ENCODE measurements at regions not wholly inside any gene's neighbourhood (a gene's known extent, or its start where the extent isn't known, plus 50 kb on each side); places are given as distances from the start of the nearest gene placed in this dataset.
"Not testable (repeated sequence)": the region's sequence is repeated elsewhere in the genome, so short reads cannot be mapped to it uniquely, and the experiment has no call there.

DNA sequence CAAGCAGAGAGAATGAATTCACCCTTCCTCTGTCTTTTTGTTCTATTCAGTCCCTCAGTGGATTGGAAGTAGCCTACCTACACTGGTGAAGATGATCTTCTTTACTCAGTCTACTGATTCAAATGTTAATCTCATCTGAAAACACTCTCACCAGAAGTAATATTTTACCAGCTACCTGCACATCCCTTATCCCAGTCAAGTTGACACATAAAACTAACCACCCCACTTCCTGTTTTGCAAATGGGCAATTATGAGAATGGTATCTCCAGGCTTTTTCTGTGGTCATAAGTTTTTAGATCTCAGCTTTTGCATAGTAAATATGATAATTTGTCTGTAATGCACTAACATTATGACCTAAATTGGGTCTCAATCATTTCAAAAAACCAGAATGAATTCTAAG is 228.8 kb upstream of the ECI2 start:
- Mint-ChIP-seq H3K9me3 (no peaks in the 10 kb centered on the region), H3K27me3 (peaks cover 3% of the 10 kb centered on the region), H3K4me3 (no peak overlapping the region), H3K36me3 (no peaks in the 10 kb centered on the region), H3K27ac (no peak overlapping the region), H3K4me1 (peaks cover 4 to 6% (median 5%) of the 10 kb centered on the region in 3 donors)

DNA sequence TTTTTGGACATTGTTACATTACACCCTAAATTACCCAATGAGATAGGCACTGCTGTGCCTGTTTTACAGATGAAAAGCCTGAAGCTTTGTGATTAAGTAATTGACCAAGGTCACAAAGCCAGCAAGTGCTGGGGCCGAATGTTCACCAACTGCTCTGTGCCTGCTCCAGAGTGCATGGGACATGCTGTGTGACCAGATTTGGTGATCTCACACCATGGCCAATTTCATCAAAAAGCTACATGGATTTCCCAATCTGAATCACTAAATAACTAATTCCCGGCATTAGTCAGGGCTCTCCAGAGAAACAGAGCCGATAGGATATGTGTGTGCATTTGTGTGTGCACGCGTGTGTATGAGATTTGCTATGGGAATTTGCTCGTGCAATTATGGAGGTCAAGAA is 228.3 kb upstream of the ECI2 start:
- H3K27me3 Mint-ChIP-seq = peaks cover 3% of the 10 kb centered on the region

DNA sequence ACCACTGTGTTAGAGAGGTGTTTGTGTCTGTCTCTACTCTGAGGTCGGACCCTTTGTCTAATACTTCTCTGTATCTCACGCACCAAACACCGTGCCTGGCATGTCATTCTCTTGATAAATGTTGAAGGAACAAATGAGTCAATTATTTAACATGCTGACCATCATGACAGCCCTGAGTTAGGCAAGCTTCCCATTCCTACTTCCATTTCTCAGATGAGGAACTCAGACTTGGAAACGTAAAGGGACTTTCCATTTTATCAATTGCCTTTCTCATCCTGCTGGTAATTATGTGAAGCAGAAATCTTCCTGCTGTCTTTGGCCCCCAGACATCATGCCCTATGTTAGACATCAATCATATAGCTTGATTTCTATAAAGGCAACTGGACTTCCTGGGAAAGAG is 227.0 kb upstream of the ECI2 start:
- H3K4me1 Mint-ChIP-seq = peaks cover 4 to 6% (median 5%) of the 10 kb centered on the region in 3 donors
- H3K9me3 Mint-ChIP-seq = peaks cover 0 to 2% (median 0%) of the 10 kb centered on the region in 3 donors
- H3K36me3 Mint-ChIP-seq = peaks cover 1% of the 10 kb centered on the region
- H3K27me3 Mint-ChIP-seq = peaks cover 3% of the 10 kb centered on the region
- no peak overlapping the region for H3K4me3 Mint-ChIP-seq
- no peak overlapping the region for H3K27ac Mint-ChIP-seq

More for the DNA sequence above, 228.3 kb upstream of the ECI2 start:
- peaks cover 4 to 6% (median 5%) of the 10 kb centered on the region in 3 donors for H3K4me1 Mint-ChIP-seq
- no peak overlapping the region for H3K27ac Mint-ChIP-seq
- no peaks in the 10 kb centered on the region for H3K9me3 Mint-ChIP-seq
- no peak overlapping the region for H3K4me3 Mint-ChIP-seq
- H3K36me3 Mint-ChIP-seq = no peaks in the 10 kb centered on the region

DNA sequence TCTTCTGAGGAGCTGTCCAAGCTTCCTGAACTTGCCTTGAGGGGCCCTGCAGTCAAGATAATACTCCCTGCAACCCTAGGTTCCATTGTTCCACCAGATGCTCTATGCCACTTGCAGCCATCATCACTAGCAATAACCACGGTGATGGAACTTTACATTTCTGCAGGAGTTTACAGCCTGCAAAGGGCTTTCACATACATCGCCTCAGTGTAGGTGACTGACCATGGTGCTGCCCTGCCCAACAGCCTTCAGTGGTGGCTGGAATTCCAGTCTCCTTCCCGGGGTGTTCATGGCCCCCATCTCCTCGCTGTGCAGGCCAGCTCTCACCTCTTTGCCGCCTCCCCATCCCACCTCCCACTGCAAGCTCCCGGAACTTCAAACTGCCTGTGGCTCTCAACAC is 225.5 kb upstream of the ECI2 start:
- Mint-ChIP-seq H3K4me3 (no peak overlapping the region), H3K9me3 (peaks cover 0 to 4% (median 2%) of the 10 kb centered on the region in 3 donors), H3K27ac (no peak overlapping the region), H3K27me3 (peaks cover 3% of the 10 kb centered on the region), H3K4me1 (peaks cover 4 to 6% (median 5%) of the 10 kb centered on the region in 3 donors), H3K36me3 (peaks cover 1% of the 10 kb centered on the region)

DNA sequence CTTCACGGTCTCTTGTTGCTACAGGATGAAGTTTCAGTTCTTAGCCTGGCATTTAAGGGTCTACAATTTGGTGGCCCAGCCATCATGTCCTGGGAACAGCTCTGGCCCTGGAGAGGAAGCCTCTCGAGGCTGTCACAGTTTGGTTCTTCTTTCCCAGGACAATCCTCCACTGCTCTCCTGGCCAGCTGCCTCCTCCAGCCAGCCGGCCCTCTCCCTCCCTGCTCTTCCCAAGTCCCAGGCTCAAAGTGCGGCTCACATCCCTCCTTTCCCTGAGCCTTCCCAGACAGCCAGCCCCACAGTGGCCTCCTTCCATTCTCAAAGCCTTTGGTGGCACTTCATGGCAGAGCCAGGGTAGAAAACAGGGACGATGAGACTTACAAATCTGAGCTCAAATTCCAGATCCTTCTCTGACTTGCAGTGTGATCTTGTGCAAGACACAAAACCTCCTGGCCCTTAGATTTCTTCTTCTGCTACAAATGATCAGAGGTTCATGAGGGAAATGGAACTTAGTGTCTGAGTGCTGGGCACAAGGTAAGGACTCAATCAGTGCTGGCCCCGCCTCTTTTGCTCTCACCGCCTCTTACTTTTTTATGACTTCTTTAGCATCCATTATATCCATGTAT is 223.8 kb upstream of the ECI2 start:
- H3K4me1 Mint-ChIP-seq = peaks cover 1 to 5% (median 2%) of the 10 kb centered on the region in 3 donors
- peaks cover 1% of the 10 kb centered on the region for H3K36me3 Mint-ChIP-seq
- H3K27me3 Mint-ChIP-seq = peaks cover 3% of the 10 kb centered on the region
- H3K4me3 Mint-ChIP-seq = no peak overlapping the region
- H3K9me3 Mint-ChIP-seq = peaks cover 0 to 4% (median 2%) of the 10 kb centered on the region in 3 donors
- no peak overlapping the region for H3K27ac Mint-ChIP-seq

DNA sequence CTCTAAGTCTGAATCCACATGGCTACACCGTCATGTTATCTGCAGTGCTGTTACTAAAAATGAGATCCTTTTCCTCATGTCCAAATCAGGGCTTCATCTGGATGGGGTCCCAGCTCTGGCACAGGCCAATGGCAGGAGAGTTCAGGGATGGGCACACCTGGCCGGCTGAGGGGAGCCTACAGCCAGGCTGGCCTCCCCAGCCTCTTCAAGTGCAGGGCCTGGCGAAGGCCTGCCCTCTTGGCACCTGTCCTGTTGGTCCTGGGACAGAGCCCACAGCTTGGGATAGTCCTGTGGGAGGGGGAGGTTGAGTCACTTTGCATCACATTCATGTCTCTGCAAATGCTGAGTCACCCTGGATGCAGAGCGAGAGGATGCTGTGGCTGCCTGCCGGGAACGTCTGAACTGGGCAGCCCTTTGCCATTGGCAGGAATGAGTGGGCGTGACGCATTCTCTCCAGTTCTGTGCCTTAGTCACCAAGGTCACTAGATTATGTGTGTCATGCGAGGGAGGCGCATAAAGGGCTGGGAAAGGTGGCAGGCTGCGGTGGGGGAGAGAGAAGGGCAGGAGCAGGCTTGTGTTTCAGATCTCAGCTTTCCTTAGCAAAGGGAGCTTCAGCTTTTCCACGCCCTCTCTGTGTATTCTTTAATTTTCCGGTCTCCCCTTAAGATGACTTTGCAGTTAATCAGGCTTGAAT is 223.2 kb upstream of the ECI2 start:
- Mint-ChIP-seq H3K9me3 (peaks cover 0 to 4% (median 2%) of the 10 kb centered on the region in 3 donors), H3K27ac (no peak overlapping the region), H3K27me3 (peaks cover 5% of the 10 kb centered on the region), H3K4me3 (no peak overlapping the region), H3K36me3 (peaks cover 1% of the 10 kb centered on the region), H3K4me1 (peaks cover 0 to 3% (median 0%) of the 10 kb centered on the region in 3 donors)

DNA sequence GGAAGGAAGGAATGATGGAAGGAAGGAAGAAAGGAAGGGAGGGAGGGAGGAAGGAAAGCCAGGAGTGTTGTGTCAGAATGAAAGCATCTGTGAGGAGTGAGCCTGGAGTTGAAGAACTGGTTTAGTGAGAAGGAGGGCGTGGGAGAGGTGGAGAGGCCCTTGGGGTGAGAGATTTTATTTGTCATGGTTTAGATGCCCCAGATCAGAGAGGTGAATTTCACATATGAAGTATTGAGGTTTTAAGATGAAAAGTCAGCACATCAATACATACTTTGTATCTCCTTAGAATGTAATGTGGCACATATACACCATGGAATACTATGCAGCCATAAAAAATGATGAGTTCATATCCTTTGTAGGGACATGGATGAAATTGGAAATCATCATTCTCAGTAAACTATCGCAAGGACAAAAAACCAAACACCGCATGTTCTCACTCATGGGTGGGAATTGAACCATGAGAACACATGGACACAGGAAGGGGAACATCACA is 222.3 kb upstream of the ECI2 start:
- not testable (repeated sequence) for H3K4me3 Mint-ChIP-seq, H3K27ac Mint-ChIP-seq, H3K27me3 Mint-ChIP-seq, H3K4me1 Mint-ChIP-seq, H3K9me3 Mint-ChIP-seq, H3K36me3 Mint-ChIP-seq

DNA sequence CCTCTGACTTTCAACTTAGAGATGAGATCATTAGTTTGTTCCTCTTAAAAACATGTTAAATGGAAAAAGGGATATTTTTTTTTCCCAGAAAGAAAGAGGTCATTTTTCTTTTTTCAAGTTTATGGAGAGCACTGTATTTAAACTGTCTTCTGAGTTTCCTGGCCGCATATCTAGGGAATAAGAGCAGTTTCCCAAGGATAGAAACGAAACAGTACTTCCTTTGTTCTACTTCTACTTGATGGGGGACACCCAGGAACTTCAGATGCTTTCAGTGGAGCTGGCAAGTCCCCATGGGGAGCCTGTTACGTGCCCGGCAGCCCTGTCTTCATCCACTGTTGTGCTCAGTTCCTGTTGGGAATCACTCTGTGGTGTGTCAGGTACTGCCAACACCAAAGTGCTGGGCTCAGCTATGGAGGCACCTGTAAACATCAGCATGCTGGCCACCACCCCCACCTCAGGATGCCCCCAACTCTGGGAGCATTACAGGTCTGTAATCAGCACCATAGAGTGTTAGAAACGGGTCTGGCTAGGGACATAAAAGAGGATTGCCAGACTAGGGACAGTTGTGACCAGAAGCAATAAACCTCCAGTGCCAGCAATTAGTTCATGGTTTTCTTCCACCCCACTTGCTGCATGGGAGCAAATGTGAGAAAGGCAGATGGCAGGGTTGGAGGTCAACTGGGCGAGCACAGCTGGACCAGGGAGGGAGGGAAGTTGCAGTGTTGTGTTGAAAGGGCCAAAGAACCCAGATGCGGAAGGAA is 221.7 kb upstream of the ECI2 start:
- Mint-ChIP-seq H3K4me3 (no peak overlapping the region), H3K27ac (no peak overlapping the region), H3K4me1 (peaks cover 0 to 3% (median 0%) of the 10 kb centered on the region in 3 donors), H3K36me3 (peaks cover 1% of the 10 kb centered on the region), H3K9me3 (peaks cover 0 to 4% (median 2%) of the 10 kb centered on the region in 3 donors), H3K27me3 (peaks cover 11% of the 10 kb centered on the region)

DNA sequence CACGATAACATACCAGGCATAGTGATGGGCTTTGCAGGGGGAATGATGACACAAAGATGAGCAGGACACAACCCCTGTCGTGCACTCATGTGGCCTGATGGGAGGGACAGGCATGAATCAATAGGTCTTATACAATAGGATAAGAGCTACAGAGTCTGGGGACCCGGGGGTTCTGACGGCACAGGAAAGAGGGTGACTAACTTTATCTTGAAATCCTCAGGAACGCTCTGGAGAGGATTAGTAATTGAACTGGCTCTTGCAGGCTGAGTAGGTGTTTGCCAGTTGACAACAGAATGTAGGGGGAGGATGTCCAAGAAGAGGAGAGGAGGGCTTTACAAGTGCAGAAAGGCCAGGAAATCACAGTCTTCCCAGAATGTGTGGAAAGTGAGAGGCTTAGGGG is 219.9 kb upstream of the ECI2 start:
- Mint-ChIP-seq H3K36me3 (peaks cover 1% of the 10 kb centered on the region), H3K27ac (no peak overlapping the region), H3K4me3 (no peak overlapping the region), H3K27me3 (peaks cover 20% of the 10 kb centered on the region), H3K9me3 (peaks cover 0 to 4% (median 2%) of the 10 kb centered on the region in 3 donors), H3K4me1 (no peaks in the 10 kb centered on the region)

DNA sequence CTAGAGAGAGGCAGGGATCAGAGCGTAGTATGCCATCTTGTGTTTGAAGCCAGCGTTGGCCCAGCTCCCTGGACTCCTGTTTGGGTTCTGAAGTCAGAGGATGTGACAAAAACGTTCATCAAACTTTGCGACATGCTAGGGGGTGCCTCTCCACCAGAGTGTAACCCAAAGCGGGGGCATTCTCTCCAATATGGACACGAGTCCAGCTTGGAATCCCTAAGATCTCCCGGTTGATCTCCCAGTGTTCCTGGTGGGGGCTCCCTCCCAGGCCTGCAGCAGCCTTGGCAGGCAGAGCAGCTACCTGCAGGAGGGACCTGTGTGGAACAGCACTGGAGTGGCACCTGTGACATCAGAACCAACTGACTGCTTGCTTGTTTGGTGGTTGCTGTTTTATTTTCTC is 218.8 kb upstream of the ECI2 start:
- Mint-ChIP-seq H3K4me3 (no peak overlapping the region), H3K27ac (no peak overlapping the region), H3K4me1 (no peaks in the 10 kb centered on the region), H3K27me3 (peaks cover 21% of the 10 kb centered on the region), H3K36me3 (peaks cover 1% of the 10 kb centered on the region), H3K9me3 (peaks cover 0 to 4% (median 2%) of the 10 kb centered on the region in 3 donors)

DNA sequence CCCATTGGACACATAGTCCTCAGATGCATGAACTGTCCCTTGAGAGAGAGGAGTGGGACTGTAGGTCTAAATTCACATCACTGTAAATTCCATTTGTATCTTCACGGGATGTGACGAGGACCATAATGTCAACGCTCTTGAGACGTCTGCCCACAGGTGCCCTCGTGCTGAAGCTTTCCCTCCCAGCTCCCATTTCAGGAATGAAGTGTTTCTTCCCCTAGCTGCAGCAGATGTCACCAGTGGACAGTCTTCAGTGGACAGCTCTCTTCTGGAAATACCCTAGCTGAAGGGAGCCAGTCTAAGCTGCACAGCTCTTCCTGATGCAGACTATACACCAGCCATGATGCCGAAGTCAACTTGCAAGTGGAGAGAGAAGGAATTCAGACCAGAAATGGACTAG is 217.4 kb upstream of the ECI2 start:
- Mint-ChIP-seq H3K4me3 (no peak overlapping the region), H3K27ac (no peak overlapping the region), H3K9me3 (peaks cover 0 to 4% (median 2%) of the 10 kb centered on the region in 3 donors), H3K4me1 (peaks cover 4 to 7% (median 5%) of the 10 kb centered on the region in 3 donors), H3K36me3 (peaks cover 1% of the 10 kb centered on the region), H3K27me3 (peaks cover 21% of the 10 kb centered on the region)

DNA sequence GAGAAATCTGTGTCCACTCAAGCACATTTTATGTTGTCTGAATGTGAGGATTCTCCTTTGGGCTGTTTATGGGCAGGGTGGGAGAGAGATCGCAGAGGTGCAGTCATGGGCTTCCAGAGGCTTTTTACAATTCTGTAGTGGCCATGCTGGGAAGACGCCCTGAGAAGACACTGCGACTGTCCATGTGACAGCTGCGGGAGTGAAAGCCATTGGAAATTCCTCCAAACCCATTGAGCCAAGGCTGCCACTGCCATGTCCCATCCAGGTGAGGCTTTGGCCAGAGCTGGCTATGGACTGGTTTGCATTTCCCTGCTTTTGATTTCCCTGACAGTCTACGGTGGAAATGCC is 216.9 kb upstream of the ECI2 start:
- H3K36me3 Mint-ChIP-seq = no peaks in the 10 kb centered on the region
- H3K27me3 Mint-ChIP-seq = peaks cover 21% of the 10 kb centered on the region
- no peak overlapping the region for H3K27ac Mint-ChIP-seq
- peaks cover 0 to 2% (median under 1%) of the 10 kb centered on the region in 3 donors for H3K9me3 Mint-ChIP-seq
- H3K4me3 Mint-ChIP-seq = no peak overlapping the region
- peaks cover 5 to 7% (median 6%) of the 10 kb centered on the region in 3 donors for H3K4me1 Mint-ChIP-seq

DNA sequence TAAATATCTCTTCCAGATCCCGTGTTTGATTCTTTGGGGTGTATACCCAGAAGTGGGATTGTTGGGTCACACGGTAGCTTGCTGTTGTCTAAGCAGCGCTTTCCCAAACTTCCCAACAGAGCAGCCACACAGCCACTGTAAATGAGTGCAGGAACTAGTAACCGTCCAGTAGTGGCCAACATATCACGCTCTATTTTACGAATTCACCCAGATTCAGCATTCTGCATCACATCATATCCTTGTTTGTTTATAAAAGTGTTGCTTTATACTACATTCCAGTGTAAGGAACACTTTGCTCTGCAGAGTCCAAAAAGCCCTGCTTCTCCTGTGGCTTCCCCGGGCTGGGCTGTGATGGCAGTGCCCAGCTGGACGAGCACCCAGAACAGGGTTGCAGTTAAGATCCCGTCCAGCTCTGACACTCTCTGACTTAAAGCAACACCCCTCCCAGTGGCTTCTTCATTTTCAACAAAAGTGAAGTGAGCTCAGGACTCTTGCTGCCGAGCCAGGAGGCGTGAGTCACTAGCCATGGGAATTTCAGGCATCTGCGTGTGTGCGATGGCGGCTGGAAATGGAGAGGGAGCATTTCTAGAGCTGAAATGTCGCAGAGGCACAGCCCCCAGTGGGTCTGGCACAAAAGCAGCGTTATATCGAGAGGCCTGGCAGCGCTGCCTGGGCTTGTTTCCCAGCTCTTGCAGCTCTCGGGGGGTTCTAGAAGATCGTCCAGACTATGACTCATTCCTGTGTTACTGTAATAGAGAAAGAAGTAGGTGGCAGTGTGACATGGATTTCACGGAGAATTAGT is 216.3 kb upstream of the ECI2 start:
- H3K27me3 Mint-ChIP-seq = peaks cover 21% of the 10 kb centered on the region
- no peak overlapping the region for H3K4me3 Mint-ChIP-seq
- no peaks in the 10 kb centered on the region for H3K36me3 Mint-ChIP-seq
- peaks cover 0 to 2% (median 0%) of the 10 kb centered on the region in 3 donors for H3K9me3 Mint-ChIP-seq
- peaks cover 5 to 7% (median 6%) of the 10 kb centered on the region in 3 donors for H3K4me1 Mint-ChIP-seq
- H3K27ac Mint-ChIP-seq = peak overlapping the region in 1 of 3 donors; percentile 85

DNA sequence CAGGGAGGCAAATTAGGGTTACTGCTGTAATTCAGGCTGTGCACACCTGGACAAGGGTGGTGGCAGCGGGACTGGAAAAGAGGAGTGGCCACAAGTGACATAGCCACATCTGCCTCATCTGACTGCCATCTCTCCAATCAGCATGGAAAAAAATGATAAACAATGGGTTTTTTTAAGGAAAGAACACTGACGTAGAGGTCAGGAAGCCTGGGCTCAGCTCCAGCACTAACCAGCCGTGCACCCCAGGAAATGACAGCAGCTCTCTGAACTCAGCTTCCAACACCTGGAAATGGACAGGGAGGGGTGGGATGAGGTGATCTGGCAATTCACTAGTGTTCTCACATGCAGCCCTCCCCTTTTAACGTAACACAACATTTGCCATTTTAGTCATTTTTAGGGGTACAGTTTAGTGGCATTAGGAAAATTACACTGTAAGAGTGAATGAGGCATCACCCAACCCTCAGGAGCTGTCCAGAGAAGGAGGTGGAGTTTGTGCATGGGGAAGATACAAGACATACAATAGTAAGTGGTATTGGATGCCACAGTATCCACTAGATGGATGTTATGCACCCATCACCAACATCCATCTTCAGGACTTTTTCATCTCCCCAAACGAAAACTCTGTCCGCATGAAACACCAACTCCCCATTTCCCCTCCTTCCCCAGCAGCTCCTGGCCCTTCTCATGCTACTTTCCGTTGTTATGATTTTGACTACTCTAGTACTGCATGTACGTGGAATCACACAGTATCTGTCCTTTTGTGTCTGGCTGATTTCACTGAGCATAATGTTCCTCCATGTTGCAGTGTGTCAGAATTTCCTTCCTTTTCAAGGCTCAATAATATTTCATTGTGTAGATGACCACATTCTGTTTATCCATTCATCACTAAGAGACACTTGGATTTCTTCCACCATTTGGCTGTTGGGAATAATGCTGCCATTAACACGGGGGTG is 215.5 kb upstream of the ECI2 start:
- H3K4me3 Mint-ChIP-seq = no peak overlapping the region
- peak overlapping the region in 1 of 3 donors; percentile 85 for H3K27ac Mint-ChIP-seq
- H3K27me3 Mint-ChIP-seq = peaks cover 21% of the 10 kb centered on the region
- no peaks in the 10 kb centered on the region for H3K9me3 Mint-ChIP-seq
- peaks cover 5 to 7% (median 6%) of the 10 kb centered on the region in 3 donors for H3K4me1 Mint-ChIP-seq
- H3K36me3 Mint-ChIP-seq = no peaks in the 10 kb centered on the region
